ENCODE measurements at regions not wholly inside any gene's neighbourhood (a gene's known extent, or its start where the extent isn't known, plus 50 kb on each side); places are given as distances from the start of the nearest gene placed in this dataset.

- TF ChIP-seq CTCF (conservative IDR thresholded peaks at IDR 0.05; ENCODE audit: low read depth, low read length) (no peak), EZH2 (IDR thresholded peaks at IDR 0.05; ENCODE audit: borderline replicate concordance, low read depth, low read length, poor library complexity, severe bottlenecking) (no peak)
These were observed 898.3 kb downstream of the REEP3 start for GRCh38 chr10:64419461-64419860.

Data from A673 (cell line).